ENCODE measurements at regions not wholly inside any gene's neighbourhood (a gene's known extent, or its start where the extent isn't known, plus 50 kb on each side); places are given as distances from the start of the nearest gene placed in this dataset.

GRCh38 chr1:60184521-60184920 lies 111.0 kb upstream of the C1orf87 start:
- DNase-seq (no peak), ATAC-seq (no peak)
- intact Hi-C loops (cut with DNase I) = no loop called here

- no peak for ATAC-seq
- intact Hi-C loops (cut with DNase I) = no loop called here
- DNase-seq = no peak
These were observed 100.3 kb upstream of the C1orf87 start for GRCh38 chr1:60173729-60174505.

GRCh38 chr1:60173006-60173405 lies 99.4 kb upstream of the C1orf87 start:
- no peak for DNase-seq
- no peak for ATAC-seq

GRCh38 chr1:60171801-60172200 lies 98.2 kb upstream of the C1orf87 start:
- intact Hi-C loops (cut with DNase I) = no loop called here
- DNase-seq (no peak), ATAC-seq (no peak)

More at GRCh38 chr1:60173006-60173405, 99.4 kb upstream of the C1orf87 start:
- intact Hi-C loops (cut with DNase I) = no loop called here

- DNase-seq = no peak
- intact Hi-C loops (cut with DNase I) = no loop called here
- no peak for ATAC-seq
These were observed 97.1 kb upstream of the C1orf87 start for GRCh38 chr1:60170709-60171108.

GRCh38 chr1:60169206-60169605 lies 95.6 kb upstream of the C1orf87 start:
- DNase-seq (no peak), ATAC-seq (no peak)
- intact Hi-C loops (cut with DNase I) = no loop called here

GRCh38 chr1:60162936-60163335 lies 89.4 kb upstream of the C1orf87 start:
- no peak for DNase-seq
- intact Hi-C loops (cut with DNase I) = no loop called here
- no peak for ATAC-seq

GRCh38 chr1:60160141-60160540 lies 86.6 kb upstream of the C1orf87 start:
- no peak for ATAC-seq
- intact Hi-C loops (cut with DNase I) = no loop called here
- no peak for DNase-seq

- DNase-seq = no peak
- no peak for ATAC-seq
- intact Hi-C loops (cut with DNase I) = no loop called here
These were observed 82.8 kb upstream of the C1orf87 start for GRCh38 chr1:60156371-60156770.

GRCh38 chr1:60153961-60154360 lies 80.4 kb upstream of the C1orf87 start:
- intact Hi-C loops (cut with DNase I) = no loop called here
- DNase-seq (no peak), ATAC-seq (no peak)

- ATAC-seq = no peak
- no peak for DNase-seq
- intact Hi-C loops (cut with DNase I) = no loop called here
These were observed 79.3 kb upstream of the C1orf87 start for GRCh38 chr1:60152891-60153290.

GRCh38 chr1:60151311-60151710 lies 77.7 kb upstream of the C1orf87 start:
- ATAC-seq (no peak), DNase-seq (no peak)
- intact Hi-C loops (cut with DNase I) = no loop called here

GRCh38 chr1:60149251-60149650 lies 75.7 kb upstream of the C1orf87 start:
- intact Hi-C loops (cut with DNase I) = no loop called here
- ATAC-seq (peak; percentile 88 to 96), DNase-seq (peak; percentile 55)

GRCh38 chr1:60146884-60147283 lies 73.3 kb upstream of the C1orf87 start:
- intact Hi-C loops (cut with DNase I) = no loop called here
- no peak for ATAC-seq
- DNase-seq = no peak

- DNase-seq = no peak
- intact Hi-C loops (cut with DNase I) = no loop called here
- no peak for ATAC-seq
These were observed 72.2 kb upstream of the C1orf87 start for GRCh38 chr1:60145771-60146170.

- intact Hi-C loops (cut with DNase I) = no loop called here
- ATAC-seq = no peak
- no peak for DNase-seq
These were observed 68.2 kb upstream of the C1orf87 start for GRCh38 chr1:60141743-60142142.

GRCh38 chr1:60141276-60141675 lies 67.7 kb upstream of the C1orf87 start:
- intact Hi-C loops (cut with DNase I) = no loop called here
- DNase-seq = no peak
- ATAC-seq = no peak

GRCh38 chr1:60137406-60137805 lies 63.8 kb upstream of the C1orf87 start:
- intact Hi-C loops (cut with DNase I) = no loop called here
- no peak for ATAC-seq
- DNase-seq = no peak

- ATAC-seq = no peak
- intact Hi-C loops (cut with DNase I) = no loop called here
These were observed 62.8 kb upstream of the C1orf87 start for GRCh38 chr1:60136395-60136794.

GRCh38 chr1:60134716-60135115 lies 61.1 kb upstream of the C1orf87 start:
- DNase-seq = no peak
- intact Hi-C loops (cut with DNase I) = no loop called here
- no peak for ATAC-seq

More at GRCh38 chr1:60136395-60136794, 62.8 kb upstream of the C1orf87 start:
- no peak for DNase-seq

- ATAC-seq = no peak
- intact Hi-C loops (cut with DNase I) = no loop called here
- no peak for DNase-seq
These were observed 60.3 kb upstream of the C1orf87 start for GRCh38 chr1:60133848-60134247.
